ENCODE measurements at regions not wholly inside any gene's neighbourhood (a gene's known extent, or its start where the extent isn't known, plus 50 kb on each side); places are given as distances from the start of the nearest gene placed in this dataset.
"Not testable (repeated sequence)": the region's sequence is repeated elsewhere in the genome, so short reads cannot be mapped to it uniquely, and the experiment has no call there.

- DNase-seq (ENCODE audit: low read depth in 4 of 4, low spot score in 1 of 4) = no peak
These were observed 102.4 kb upstream of the DCC start for GRCh38 chr18:52237551-52237950.

- DNase-seq (ENCODE audit: low read depth in 4 of 4, low spot score in 1 of 4) = no peak
These were observed 97.3 kb upstream of the DCC start for GRCh38 chr18:52242711-52243110.

- DNase-seq (ENCODE audit: low read depth in 4 of 4, low spot score in 1 of 4) = no peak
These were observed 95.3 kb upstream of the DCC start for GRCh38 chr18:52244658-52245057.

GRCh38 chr18:52254367-52254766, 85.6 kb upstream of the DCC start:
- DNase-seq (ENCODE audit: low read depth in 4 of 4, low spot score in 1 of 4) = no peak

- not testable (repeated sequence) for DNase-seq (ENCODE audit: low read depth in 4 of 4, low spot score in 1 of 4)
These were observed 82.6 kb upstream of the DCC start for GRCh38 chr18:52257417-52257816.

- DNase-seq (ENCODE audit: low read depth in 4 of 4, low spot score in 1 of 4) = no peak
These were observed 64.2 kb upstream of the DCC start for GRCh38 chr18:52275817-52276216.

GRCh38 chr18:52277785-52278184, 62.2 kb upstream of the DCC start:
- no peak for DNase-seq (ENCODE audit: low read depth in 4 of 4, low spot score in 1 of 4)

- no peak for DNase-seq (ENCODE audit: low read depth in 4 of 4, low spot score in 1 of 4)
These were observed 61.8 kb upstream of the DCC start for GRCh38 chr18:52278191-52278590.

GRCh38 chr18:52280702-52281101, 59.3 kb upstream of the DCC start:
- no peak for DNase-seq (ENCODE audit: low read depth in 4 of 4, low spot score in 1 of 4)

- DNase-seq (ENCODE audit: low read depth in 4 of 4, low spot score in 1 of 4) = no peak
These were observed 56.1 kb upstream of the DCC start for GRCh38 chr18:52283927-52284326.

GRCh38 chr18:52286675-52287074, 53.3 kb upstream of the DCC start:
- DNase-seq (ENCODE audit: low read depth in 4 of 4, low spot score in 1 of 4) = no peak

- DNase-seq (ENCODE audit: low read depth in 4 of 4, low spot score in 1 of 4) = no peak
These were observed 52.8 kb upstream of the DCC start for GRCh38 chr18:52287151-52287550.

GRCh38 chr18:52288403-52289004, 51.5 kb upstream of the DCC start:
- DNase-seq (ENCODE audit: low read depth in 4 of 4, low spot score in 1 of 4) = no peak

GRCh38 chr18:52289392-52289791, 50.6 kb upstream of the DCC start:
- no peak for DNase-seq (ENCODE audit: low read depth in 4 of 4, low spot score in 1 of 4)

All from stimulated activated CD4-positive, alpha-beta T cell treated with anti-CD3 and anti-CD28 coated beads, Interleukin-1b, Interleukin-23, amount 100 ng/mL, for 24 hours (primary cell).